Effector CD4-positive, alpha-beta T cell (primary cell): ENCODE measurements at regions not wholly inside any gene's neighbourhood (a gene's known extent, or its start where the extent isn't known, plus 50 kb on each side); places are given as distances from the start of the nearest gene placed in this dataset.

Experiments
- DNase-seq: peaks from one replicate; pipeline ENCODE4 v3.0.0-alpha.2; 2020

DNA sequence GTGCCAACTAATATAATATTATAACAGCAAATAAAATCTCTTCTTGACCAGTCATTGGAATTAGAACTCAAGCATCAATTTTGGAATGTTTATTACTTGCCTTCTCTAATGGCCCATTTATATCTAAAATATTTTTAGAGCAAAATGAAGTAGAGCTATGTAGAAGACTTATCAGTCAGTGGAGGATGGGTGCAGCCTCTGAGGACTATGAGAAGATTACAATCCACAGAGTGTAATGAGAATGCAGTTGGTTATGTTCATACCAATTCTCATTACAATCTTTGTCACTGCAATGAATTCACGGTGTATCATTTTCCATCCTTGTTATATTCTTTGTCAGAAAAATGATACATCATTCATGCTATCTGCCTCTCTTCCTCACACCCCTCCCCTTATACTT is 878.1 kb downstream of the CENPC start:
- no peak for DNase-seq

DNA sequence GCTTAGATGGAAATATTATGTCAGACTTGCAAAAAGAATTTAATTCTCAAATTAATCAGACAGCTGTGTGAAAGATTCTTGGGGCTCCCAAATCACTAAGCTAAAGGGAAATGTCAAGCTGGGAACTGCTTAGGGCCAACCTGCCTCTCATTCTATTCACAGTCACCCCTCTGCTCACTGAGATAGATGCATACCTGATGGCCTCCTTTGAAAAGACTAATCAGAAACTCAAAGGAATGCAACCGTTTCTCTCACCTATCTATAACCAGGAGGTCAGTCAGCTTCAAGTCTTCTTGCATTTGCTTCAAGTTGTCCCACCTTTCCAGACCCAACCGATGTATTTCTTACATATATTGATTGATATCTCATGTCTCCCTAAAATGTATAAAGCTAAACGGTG is 882.7 kb downstream of the CENPC start:
- DNase-seq: no peak

DNA sequence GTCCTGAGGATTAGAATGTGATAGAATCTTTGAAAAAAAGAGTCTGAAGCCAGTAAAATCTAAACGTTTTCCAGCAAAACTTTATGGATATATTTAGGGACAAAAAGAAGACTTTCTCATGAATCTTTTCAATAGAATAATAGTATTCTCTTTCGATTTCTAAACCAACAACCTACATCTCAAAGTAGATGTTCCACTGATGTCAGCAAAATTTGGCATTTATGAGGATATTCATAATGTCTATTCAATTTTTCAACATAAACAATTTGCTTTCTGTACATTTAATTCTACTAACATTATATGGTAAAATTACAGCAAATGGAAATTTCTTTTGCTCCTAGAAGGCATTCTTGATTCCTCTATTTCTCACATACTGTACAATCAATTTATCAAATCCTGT is 886.5 kb downstream of the CENPC start:
- no peak for DNase-seq

DNA sequence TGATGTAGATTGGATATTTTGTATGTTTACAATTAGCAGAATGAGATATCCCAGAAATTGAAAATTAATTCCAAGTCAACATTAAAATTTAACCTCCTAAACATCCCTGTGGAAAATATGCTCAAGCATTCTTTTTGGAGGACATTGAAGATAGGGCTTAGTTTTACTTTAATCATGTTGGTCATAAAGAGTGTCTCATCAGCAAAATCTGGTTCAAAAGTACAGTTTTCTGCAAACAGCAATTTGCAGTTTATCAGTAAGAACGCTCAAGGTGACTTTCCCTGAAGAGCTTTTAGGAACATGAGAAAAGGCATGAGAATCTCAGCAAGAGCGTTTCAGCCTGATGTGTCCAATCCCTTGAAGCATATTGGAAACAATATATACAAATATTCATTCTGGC is 889.8 kb downstream of the CENPC start:
- DNase-seq: no peak

DNA sequence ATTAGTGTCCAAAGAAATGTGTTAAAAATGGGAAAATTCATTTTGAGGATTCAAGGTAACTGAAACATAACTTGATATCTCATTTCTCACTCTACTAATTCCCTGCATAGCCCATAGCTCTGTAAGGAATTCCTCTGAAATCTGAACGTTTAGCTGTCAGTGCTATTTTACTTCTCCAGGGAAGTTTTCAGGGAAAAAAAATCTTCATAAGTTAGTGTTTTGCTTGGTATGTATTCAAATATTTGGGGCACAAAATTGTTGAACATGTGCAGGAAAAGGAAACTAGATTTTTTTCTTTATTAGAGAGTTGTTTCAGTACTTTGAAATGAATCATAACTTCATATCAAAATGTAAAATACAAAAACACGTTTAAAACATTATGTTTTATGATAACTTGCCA is 891.4 kb downstream of the CENPC start:
- DNase-seq: no peak

DNA sequence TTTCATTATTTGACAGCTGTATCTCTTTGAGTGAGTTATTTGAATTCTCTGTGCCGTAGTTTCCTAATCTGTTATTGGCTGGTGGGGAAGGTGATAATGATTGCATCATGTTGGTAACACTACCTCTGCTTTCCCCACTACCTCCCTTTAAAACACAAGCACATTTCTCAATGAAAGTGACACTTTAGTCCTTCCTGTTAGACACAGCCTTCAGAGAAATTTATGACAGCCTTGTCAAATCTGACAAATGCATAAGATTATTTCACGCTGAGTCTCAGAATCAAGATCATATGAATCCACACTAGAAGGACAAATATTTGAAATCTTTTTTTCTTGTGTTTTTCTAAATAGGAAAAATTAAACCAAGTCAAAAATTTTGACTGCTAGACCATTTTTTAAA is 896.1 kb downstream of the CENPC start:
- no peak for DNase-seq

DNA sequence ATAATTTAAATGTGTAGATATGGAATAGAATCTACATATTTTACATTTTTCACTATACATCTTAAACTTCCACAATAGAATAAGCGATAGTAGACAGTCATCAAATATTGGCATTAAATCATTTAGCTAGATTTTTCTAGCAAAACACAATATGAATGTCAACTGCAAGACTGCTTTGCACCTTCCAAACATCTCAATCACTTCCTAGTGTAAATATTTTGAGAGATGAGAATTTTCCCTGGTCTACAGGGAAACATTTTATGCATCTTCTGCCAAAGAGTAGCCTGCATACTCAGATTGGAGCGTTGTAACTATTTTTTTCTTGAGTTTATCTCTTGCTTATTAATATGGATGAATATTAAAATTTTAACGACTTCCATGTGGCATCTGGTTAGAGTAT is 897.4 kb downstream of the CENPC start:
- DNase-seq: no peak

DNA sequence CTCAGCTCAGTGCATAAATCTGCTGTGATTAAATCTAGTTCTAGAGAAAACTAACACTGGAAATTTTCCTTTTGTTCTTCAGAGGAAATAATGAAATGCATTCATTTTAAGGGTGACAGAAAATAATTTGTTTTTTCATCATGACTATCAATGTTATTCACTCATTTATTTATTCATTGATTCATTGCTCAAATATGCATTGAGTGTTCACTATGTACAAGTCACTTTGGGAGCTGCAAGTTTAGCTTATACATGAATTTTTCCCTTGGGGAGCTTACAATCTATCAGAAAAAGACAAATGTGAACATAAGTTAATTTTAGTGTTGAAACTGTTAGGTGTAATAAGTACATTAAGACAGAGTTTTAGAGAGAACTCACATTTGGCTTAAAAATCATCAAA is 897.8 kb downstream of the CENPC start:
- no peak for DNase-seq

DNA sequence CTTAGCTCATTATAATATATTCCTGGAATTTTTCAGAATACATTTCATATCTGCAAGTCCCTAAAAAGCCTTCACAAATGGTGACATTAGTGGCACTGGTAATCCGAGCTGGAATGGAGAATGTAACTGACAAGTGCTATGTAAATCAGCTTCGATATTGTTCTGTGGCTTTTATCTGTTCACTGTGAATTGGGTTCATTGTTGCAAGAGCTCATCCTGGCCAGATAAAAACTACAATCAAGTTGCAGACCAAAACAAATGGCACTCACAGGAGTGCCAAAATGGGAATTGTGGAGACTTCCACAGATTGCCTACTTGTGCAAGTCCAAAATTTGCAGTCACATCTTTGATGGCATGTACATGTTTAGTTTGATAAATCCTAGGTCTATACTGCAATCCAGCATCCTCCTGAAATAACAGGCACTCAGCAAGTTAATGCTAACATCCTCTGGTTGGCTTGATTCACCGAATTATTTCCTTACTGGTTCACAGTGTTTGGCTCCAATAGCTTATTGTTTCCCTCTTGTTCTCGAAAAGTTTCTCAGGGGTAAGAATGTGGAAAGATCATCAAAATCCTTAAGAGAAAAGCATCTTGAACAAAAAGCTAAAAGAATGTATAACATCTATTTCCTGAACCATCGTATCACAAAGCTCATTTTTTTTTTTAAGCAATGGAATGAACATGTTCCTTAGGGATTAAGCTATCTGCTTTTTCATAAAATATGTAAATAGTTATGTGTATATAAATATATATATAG is 904.9 kb downstream of the CENPC start:
- DNase-seq: no peak

DNA sequence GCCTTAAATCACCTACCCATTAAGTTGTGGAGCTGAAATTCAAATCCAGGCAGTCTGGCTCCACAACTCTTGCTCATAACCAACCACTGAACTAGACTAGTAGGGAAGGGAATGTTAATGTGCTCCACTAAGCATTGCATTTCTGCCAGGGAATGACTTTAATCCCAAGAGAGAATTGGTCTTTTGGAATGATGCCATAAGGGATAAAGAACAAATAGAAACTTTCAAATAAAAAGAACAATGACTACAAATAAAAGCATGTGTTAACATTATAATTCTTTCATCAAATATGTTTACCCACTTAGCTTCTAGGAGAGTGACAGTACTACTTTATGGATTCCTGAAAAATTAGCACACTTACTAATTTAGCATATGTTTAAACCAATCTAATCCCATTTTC is 905.9 kb downstream of the CENPC start:
- no peak for DNase-seq

DNA sequence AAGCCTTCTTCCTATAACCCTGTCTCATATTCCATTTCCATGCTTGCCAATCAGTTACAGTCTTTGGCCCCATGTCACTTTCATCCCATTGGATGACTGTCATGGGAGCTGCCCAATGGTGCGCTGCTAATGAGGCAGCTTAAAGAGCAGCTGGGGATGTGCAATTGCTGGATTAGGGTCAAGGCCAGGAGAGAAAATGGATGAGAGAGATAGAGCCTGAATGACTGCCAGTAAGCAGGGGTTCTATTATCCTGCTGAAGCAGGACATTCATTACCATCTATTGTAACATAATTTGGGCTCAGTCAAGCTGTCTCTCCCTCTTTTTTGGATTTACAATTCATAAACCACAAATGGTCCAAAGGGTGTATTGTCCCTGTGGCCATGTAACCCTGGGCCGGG is 909.0 kb downstream of the CENPC start:
- no peak for DNase-seq

DNA sequence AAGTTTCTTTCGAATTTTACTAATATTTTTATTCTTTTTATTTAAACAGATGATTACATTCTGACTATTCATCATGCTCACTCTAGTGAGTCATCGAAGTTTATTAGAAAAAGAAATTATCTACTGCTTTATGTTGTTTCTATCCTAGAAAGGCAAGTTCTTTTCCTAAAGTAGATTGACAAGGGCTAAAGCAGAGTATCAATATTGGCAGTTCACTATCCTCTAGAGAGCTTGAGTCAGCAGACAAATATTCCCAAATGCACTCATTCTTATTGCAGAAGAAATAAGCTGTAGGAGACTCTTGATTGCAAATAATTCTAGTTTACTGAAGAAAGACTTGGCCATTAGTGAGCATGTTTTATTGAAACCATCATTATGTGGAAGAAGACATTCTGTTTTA is 911.8 kb downstream of the CENPC start:
- DNase-seq: no peak

DNA sequence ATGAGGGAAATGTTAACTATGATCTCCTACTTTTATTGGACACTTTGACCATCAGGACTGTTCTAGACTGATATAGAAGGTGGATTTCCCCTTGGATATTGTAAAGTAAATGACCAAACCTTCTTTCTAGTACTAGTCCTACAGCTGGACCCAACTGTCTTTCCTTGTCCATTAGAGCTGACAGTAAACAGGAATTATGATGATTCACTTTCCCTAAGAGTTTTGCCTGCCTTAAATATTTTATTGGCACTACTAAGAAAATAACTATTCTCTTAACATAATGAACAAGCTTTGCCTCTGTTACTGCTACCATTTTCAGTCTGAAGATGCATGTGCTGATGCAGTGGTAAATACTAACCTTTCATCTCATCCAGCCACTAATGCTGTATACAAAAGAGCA is 915.4 kb downstream of the CENPC start:
- no peak for DNase-seq

DNA sequence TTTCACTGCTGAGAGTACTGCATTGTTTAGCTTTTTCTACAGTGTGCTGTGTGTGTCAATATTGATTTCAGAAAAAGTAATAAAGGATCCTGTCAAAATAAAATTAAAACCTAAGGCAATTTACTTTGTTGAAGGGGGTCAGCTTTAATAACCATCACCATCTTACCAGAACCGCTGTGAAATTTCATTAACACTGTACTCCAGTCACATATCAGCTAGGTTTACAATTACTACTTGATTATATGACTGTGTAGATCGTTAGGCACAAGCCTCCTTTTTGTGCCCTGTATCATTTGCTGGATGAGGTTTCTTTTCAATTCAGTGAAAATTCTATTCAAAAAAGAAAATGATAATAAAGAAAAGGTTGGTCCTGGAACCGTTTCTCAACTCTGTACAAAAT is 917.2 kb downstream of the CENPC start:
- no peak for DNase-seq

DNA sequence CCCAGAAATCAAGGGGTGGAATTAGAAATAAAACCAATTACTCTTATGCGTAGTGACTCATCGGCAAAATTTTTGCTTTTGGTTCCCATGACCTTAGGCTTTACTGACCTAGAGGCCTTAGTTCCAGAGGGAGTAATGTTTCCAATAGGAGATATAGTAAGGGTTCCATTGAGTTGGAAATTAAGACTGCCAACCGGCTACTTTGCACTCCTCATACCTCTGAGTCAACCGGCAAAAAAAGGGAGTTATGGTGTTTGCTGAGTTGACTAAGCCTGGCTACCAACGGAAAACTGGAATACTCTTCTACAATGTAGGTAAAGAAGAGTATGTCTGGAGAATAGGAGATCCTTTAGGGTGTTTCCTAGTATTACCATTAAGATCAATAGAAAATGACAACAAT is 919.8 kb downstream of the CENPC start:
- no peak for DNase-seq

DNA sequence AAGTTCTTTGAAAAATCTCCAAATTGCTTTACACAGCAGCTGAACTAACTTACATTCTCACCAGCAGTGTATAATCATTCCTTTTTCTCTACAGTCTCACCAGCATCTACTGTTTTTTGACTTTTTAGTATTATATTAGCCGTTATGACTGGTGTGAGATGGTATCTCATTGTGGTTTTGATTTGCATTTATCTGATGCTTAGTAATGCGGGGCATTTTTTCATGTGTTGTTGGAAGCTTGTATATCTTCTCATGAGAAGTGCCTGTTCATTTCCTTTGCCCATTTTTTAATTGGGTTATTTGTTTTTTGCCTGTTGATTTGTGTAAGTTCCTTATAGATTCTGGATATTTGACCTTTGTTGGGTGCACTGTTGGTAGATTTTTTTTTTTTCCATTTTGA is 931.7 kb downstream of the CENPC start:
- DNase-seq: no peak

DNA sequence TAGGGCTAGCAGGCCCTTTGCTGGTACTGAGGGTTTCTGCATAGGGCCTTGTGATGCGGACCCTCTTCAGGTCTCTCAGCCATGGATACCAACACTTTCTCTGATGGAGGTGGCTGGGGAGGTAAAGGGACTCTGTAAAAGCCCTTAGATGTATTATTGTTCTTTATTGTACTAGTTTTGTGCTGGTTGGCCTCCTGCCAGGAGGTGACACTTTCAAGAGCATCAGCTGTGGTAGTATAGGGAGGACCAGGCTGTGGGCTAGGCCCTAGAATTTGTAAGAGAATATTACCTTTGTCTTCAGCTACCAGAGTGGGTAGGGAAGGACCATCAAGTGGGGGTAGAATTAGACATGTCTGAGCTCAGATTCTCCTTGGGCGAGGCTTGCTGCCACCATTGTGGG is 936.3 kb downstream of the CENPC start:
- no peak for DNase-seq

DNA sequence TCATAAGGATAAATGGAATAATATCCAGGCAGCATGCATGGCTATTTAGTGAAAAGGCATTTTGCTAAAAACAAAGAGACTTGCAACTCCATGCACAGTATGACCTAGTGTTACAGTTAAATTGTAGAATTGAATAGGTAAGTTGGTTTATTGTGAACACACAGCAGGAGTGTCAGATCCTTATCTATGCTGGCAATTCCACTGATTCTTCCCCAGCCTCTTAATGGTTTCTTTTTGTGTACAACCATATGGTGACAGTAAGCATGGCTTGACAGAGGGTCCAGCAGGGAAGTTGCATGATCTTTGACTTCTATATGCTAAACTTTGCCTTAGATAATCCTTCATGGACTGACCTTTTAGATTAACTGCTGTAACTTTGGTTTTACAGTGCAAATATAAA is 936.6 kb upstream of the EPHA5 start:
- no peak for DNase-seq

DNA sequence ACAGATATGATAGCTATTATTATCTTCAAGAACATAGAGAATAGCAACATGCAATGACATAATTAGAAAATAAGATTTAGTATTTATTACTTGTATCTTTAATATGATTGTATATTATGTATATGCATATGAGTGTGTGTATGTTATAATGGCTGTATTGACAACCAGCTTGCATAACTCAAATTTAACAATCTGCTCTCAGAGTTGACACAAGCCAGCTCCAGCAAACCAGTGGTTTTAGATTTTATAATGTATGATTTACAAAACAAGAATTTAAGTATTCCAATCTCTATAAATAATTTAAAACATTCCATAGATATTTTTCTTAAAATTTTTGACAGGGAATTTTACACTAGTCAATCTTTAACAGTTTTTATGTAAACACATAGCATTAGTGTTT is 935.9 kb upstream of the EPHA5 start:
- DNase-seq: no peak

DNA sequence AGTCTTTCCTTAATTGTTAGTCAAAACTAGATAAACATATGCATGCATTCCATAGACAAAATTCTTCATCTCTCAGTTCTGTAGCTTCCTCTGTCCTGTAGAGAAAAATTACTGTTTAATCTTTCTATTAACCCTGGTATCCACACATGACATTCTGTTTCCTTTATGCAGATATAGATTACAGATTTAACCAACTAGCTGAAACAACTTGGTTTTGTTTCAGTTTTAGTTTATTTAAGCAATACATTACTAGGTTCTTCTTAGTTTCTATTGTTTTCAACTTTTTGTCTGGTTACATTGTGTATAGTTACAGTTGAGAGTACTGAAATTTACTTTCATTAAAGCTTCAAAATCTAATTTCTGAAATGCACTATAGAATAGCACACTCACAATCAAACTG is 933.9 kb upstream of the EPHA5 start:
- no peak for DNase-seq

DNA sequence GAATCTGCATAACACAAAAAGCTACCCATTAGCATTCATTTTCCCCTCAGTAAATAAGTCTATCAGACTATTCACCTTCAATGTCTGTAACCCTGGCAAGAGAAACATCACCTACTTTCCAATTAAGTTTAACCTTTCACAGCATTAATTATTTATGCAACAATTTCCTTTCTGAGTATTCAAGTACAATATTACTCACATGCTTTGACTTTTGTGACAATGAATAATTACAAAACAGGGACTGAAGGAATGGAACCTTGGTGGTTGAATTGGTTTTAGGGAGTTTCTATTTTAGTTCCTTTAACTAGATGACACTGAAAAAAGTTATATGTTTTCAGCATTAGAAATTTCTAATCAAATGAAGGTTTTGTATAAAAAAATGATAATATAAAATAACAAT is 932.3 kb upstream of the EPHA5 start:
- DNase-seq: no peak

DNA sequence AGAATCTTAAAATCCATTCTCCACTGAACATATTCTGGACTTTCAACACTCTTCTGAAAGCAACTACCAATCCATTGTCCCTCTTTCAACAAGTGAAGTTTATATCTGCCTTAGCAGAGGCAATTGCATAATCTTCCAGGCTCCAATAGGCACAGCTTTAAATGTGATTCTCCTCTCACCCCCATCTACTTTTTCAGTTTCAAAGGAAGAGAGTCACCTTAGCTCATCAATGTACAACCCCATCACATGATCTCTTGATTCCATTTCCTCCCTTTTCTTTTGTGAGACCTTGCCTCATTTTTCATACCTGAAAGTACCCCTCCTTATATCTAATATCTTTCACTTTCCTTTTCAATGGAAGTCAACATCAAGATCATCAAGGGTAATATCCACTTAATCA is 921.7 kb upstream of the EPHA5 start:
- DNase-seq: no peak

DNA sequence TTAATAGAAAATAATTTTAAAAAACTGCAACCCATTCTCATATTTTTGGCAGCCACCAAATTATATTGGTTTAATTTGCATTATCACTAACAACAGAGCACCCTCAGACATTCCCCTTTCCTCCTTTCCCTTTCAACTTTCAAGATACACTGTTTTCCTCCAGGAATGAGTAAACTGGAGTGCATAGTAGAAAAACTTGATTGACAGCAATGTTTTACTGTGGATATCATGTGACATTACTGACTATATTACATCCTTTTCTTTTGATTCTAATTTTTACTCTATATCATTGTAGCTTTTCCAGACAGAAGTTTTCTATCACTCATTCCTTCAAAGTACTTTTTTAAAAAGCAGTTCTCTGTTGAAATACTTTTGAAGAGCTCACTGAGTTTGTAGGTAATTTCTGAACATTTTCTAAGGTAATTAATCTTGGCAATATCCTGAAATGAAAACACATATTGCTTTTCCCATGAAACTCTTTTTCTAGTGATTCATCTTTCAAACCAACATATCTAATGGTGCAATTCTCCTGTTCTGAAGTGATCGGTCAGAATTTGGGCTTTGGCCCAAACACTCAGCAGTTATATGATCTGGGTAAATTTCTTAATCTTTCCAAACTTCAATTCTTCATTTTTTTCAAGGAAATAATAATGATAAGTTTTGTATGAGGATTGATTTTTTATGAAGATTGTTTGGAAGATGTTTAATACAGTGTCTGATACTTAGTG is 920.4 kb upstream of the EPHA5 start:
- DNase-seq: no peak

DNA sequence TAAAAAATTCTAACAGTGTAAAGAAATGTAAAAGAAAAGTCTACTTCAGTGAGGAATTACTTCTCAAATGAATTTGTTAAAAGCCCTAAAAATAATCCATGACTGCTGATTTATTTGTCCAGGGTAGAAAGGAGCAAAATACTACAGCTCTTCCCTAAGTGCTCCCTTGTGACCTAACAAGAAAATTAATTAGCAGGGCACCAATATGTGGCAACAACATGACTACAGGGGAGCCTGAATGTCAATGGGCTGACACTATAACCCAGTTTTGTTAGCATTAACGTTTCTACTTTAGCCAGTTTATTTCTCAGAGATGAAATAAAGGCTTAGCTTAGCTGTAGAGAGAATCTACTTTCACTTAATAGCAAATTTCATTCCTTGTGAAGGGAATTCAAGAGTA is 918.9 kb upstream of the EPHA5 start:
- DNase-seq: no peak

DNA sequence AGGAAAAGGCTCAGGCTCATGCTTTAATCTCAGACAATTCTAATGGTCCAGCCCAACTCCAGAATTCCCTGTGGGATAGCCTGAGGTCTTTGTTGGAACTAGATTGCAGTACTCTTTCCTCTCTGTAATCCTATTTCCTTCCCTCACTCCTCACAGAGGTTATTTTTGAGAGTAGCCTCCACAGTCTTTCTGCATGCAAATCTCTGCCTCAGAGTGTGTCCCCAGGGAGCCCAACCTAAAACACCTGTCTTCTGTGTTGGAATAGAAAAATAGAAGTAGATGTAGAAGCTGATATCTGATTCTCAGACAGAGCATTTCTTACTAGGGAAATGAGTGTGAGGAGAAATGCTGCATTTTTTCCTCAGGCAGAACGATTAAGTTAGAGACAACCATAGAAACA is 915.5 kb upstream of the EPHA5 start:
- DNase-seq: no peak
